Keratinocyte (primary cell): ENCODE measurements at regions not wholly inside any gene's neighbourhood (a gene's known extent, or its start where the extent isn't known, plus 50 kb on each side); places are given as distances from the start of the nearest gene placed in this dataset.

Experiments used
- DNase-seq: peaks from one replicate; pipeline ENCODE4 v3.0.0-alpha.2; 2011; ENCODE audit warnings: low read depth, missing footprints, low spot score
- FAIRE-seq: peaks from 2 replicates; lab custom pipeline; 2011; peaks lifted over from hg19 to GRCh38; lab: Jason Lieb, UNC
- H2AFZ ChIP-seq: 2 replicates; pipeline ENCODE4 v1.6.0; 2012; ENCODE audit warnings: low read length, control low read depth, inconsistent platforms; ENCODE audit not compliant: control insufficient read depth
- H3K27ac ChIP-seq: 2 replicates; pipeline ENCODE4 v1.5.1; 2011; ENCODE audit warnings: low read length; ENCODE audit not compliant: control insufficient read depth, insufficient read depth
- H3K27me3 ChIP-seq: 3 replicates; pipeline ENCODE4 v1.6.0; 2011; ENCODE audit warnings: low read length; ENCODE audit not compliant: control insufficient read depth, insufficient read depth; ENCODE audit errors: extremely low read depth
- H3K36me3 ChIP-seq, 2 experiments: 2 replicates in 1 of 2; 3 replicates in 1 of 2; pipeline ENCODE4 v1.5.1; 2011; ENCODE audit warnings: low read length in 2 of 2, mild to moderate bottlenecking in 1 of 2; ENCODE audit not compliant: control insufficient read depth in 2 of 2, insufficient read depth in 2 of 2; ENCODE audit errors: extremely low read depth in 1 of 2
- H3K4me1 ChIP-seq: 3 replicates; pipeline ENCODE4 v1.5.1; 2011; ENCODE audit warnings: low read length; ENCODE audit not compliant: control insufficient read depth, insufficient read depth; ENCODE audit errors: extremely low read depth
- H3K4me2 ChIP-seq: 3 replicates; pipeline ENCODE4 v1.6.0; 2011; ENCODE audit warnings: low read depth, low read length; ENCODE audit not compliant: control insufficient read depth, insufficient read depth; ENCODE audit errors: extremely low read depth
- H3K4me3 ChIP-seq, 3 experiments: fragments of 200-600 bp in 1 of 3; sonication (generic) in 1 of 3; 2 replicates in 2 of 3; 3 replicates in 1 of 3; pipeline ENCODE4 v1.5.1; 2011 to 2016; ENCODE audit warnings: low read length in 3 of 3, mild to moderate bottlenecking in 3 of 3, control low read depth in 2 of 3, inconsistent platforms in 1 of 3, low read depth in 1 of 3, mixed read lengths in 1 of 3, mixed run types in 1 of 3, moderate library complexity in 1 of 3; ENCODE audit not compliant: control insufficient read depth in 2 of 3, insufficient read depth in 2 of 3; ENCODE audit errors: extremely low read depth in 1 of 3
- H3K79me2 ChIP-seq: 2 replicates; pipeline ENCODE4 v1.6.0; 2012; ENCODE audit warnings: low read length; ENCODE audit not compliant: control insufficient read depth, insufficient read depth
- H3K9ac ChIP-seq: 3 replicates; pipeline ENCODE4 v1.6.0; 2011; ENCODE audit warnings: low read length; ENCODE audit not compliant: control insufficient read depth, insufficient read depth; ENCODE audit errors: extremely low read depth
- H3K9me1 ChIP-seq: 3 replicates; pipeline ENCODE4 v1.6.0; 2011; ENCODE audit warnings: low read length; ENCODE audit not compliant: control insufficient read depth, insufficient read depth; ENCODE audit errors: extremely low read depth
- H3K9me3 ChIP-seq: 2 replicates; pipeline ENCODE4 v1.5.1; 2012; ENCODE audit warnings: low read depth, low read length; ENCODE audit not compliant: control insufficient read depth
- H4K20me1 ChIP-seq: 3 replicates; pipeline ENCODE4 v1.6.0; 2011; ENCODE audit warnings: low read length; ENCODE audit not compliant: control insufficient read depth, insufficient read depth; ENCODE audit errors: extremely low read depth
- CTCF ChIP-seq, 3 experiments: IDR thresholded peaks in 1 of 3; conservative IDR thresholded peaks in 1 of 3; optimal IDR thresholded peaks in 1 of 3; 2 replicates in 2 of 3; 3 replicates in 1 of 3; pipeline versions ENCODE3 to v1.5.1; 2011; ENCODE audit warnings: low read length in 3 of 3, mild to moderate bottlenecking in 3 of 3, moderate library complexity in 2 of 3, control low read depth in 1 of 3, inconsistent platforms in 1 of 3; ENCODE audit not compliant: insufficient read depth in 2 of 3; ENCODE audit errors: extremely low read depth in 1 of 3
- EZH2 ChIP-seq: IDR thresholded peaks from one replicate; pipeline ENCODE4 v1.6.1; 2012; ENCODE audit warnings: inconsistent platforms, mild to moderate bottlenecking, low read length, moderate library complexity
- dilution Hi-C: fragments of 300-500 bp; cut with MboI; formaldehyde crosslinking; loops from one replicate; pipeline ENCODE4 v1.7.0; 2020; ENCODE audit warnings: low sequenced_read_pairs; ENCODE audit not compliant: extremely low pct_ligation_motif_present

GRCh38 chr2:7140306-7140705 is 223.1 kb downstream of the RNF144A start:
- TF ChIP-seq CTCF (optimal IDR thresholded peaks at IDR 0.05 in 1 of 3, IDR thresholded peaks at IDR 0.05 in 1 of 3, conservative IDR thresholded peaks at IDR 0.05 in 1 of 3; ENCODE audit: extremely low read depth in 1 of 3, insufficient read depth in 2 of 3, low read length in 3 of 3): no peak
- TF ChIP-seq EZH2: no peak
- Histone ChIP-seq H3K4me3 (no peak overlapping the region), H3K9ac (no peak overlapping the region), H3K36me3 (no peaks in the 10 kb centered on the region), H4K20me1 (no peaks in the 10 kb centered on the region), H3K9me3 (no peaks in the 10 kb centered on the region), H2AFZ (no peak overlapping the region), H3K79me2 (no peaks in the 10 kb centered on the region), H3K27ac (no peak overlapping the region), H3K4me1 (no peaks in the 10 kb centered on the region), H3K27me3 (no peaks in the 10 kb centered on the region), H3K9me1 (no peaks in the 10 kb centered on the region), H3K4me2 (no peak overlapping the region)
- DNase-seq (no peak), FAIRE-seq (no peak)
- dilution Hi-C loops: no loop called here

GRCh38 chr2:7145707-7146106 is 228.5 kb downstream of the RNF144A start:
- Histone ChIP-seq H3K9ac (no peak overlapping the region), H3K79me2 (no peaks in the 10 kb centered on the region), H2AFZ (no peak overlapping the region), H3K4me1 (no peaks in the 10 kb centered on the region), H3K4me2 (no peak overlapping the region), H3K27ac (no peak overlapping the region), H3K9me1 (no peaks in the 10 kb centered on the region), H3K27me3 (no peaks in the 10 kb centered on the region), H3K36me3 (no peaks in the 10 kb centered on the region), H3K9me3 (no peaks in the 10 kb centered on the region), H3K4me3 (no peak overlapping the region), H4K20me1 (no peaks in the 10 kb centered on the region)
- no peak for TF ChIP-seq CTCF (optimal IDR thresholded peaks at IDR 0.05 in 1 of 3, IDR thresholded peaks at IDR 0.05 in 1 of 3, conservative IDR thresholded peaks at IDR 0.05 in 1 of 3; ENCODE audit: extremely low read depth in 1 of 3, insufficient read depth in 2 of 3, low read length in 3 of 3)
- TF ChIP-seq EZH2: no peak
- FAIRE-seq (no peak), DNase-seq (no peak)
- dilution Hi-C loops: no loop called here
